GM12865 (cell line): ENCODE measurements at regions not wholly inside any gene's neighbourhood (a gene's known extent, or its start where the extent isn't known, plus 50 kb on each side); places are given as distances from the start of the nearest gene placed in this dataset.

Experiments
- DNase-seq: peaks from one replicate; pipeline ENCODE4 v3.0.0; 2010; ENCODE audit warnings: low read depth
- H3K4me3 ChIP-seq: 2 replicates; pipeline ENCODE4 v1.5.1; 2011; ENCODE audit warnings: mild to moderate bottlenecking, low read depth, low read length, control low read depth
- CTCF ChIP-seq: IDR thresholded peaks from 2 replicates; pipeline ENCODE4 v1.5.1; 2011; ENCODE audit warnings: low read length, control low read depth, low read depth, inconsistent platforms; ENCODE audit not compliant: insufficient read depth; ENCODE audit errors: missing control alignments

GRCh38 chr17:15076991-15077663, 188.0 kb downstream of the PMP22 start:
- no peak for DNase-seq
- H3K4me3 ChIP-seq, result no peak overlapping the region
- TF ChIP-seq CTCF, result no peak

GRCh38 chr17:15051933-15052332, 213.2 kb downstream of the PMP22 start:
- no peak for TF ChIP-seq CTCF
- no peak for DNase-seq
- H3K4me3 ChIP-seq, result no peak overlapping the region

DNA sequence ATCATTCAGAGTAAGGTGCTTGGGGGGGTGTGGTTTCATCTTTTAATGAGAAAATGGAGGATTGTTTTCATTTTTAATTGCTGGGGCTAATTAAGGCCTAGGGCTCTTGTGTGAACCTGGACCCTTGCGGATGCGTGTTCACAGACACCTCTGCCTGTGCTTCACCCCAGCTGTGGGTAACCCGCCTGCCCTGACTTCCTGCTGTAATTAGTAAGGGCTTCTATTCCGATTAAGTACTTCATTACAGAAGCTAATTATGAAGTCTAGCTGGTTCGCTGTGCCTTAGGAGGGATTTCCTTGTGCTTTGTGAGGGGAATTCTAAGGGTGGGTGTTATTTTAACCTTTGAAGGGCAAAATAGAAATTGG, 215.3 kb downstream of the PMP22 start:
- no peak for TF ChIP-seq CTCF
- H3K4me3 ChIP-seq, result no peak overlapping the region
- no peak for DNase-seq

GRCh38 chr17:15048933-15049794, 216.0 kb downstream of the PMP22 start:
- TF ChIP-seq CTCF, result no peak
- no peak for DNase-seq
- no peak overlapping the region for H3K4me3 ChIP-seq

DNA sequence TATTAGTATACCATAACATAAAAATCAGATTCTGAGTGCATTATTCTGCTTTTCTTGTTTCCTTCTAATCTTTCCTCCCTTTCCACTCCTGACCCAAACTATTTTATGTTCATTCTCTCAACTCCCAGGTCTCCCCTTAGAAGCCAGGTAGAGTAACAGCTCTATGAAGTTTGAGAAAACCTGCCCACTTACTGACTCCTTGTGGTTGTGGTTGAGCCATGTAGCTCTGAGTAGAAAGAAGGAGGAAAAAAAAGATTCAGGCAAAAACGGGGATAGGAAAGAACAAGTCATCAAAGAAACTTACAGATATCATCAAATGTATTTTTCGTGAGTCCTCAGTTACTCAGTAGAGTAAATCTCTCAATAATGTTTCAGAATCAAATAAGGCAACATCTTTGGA, 216.7 kb downstream of the PMP22 start:
- DNase-seq, result no peak

GRCh38 chr17:15042311-15042710, 222.8 kb downstream of the PMP22 start:
- no peak for TF ChIP-seq CTCF
- H3K4me3 ChIP-seq, result no peak overlapping the region
- no peak for DNase-seq

More for the DNA sequence above, 216.7 kb downstream of the PMP22 start:
- H3K4me3 ChIP-seq, result no peak overlapping the region
- no peak for TF ChIP-seq CTCF

DNA sequence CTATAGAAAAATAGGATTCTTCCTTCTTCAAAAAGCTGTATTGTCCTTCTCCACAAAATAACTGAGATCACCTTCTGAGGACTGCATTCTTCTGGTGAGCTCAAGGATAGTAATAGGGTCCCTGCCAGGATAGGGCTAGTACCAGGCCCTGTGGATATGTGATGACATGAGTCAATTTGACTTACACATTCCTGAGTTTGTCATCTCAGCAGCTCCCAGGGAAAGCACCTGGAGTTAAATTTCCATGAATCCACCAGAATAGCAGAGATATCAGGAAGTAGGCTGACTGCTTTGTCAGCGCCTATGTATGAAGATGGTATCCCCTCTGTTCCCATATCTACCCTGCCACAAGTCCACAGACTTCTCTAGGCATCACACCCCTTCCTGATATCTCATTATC, 225.8 kb downstream of the PMP22 start:
- H3K4me3 ChIP-seq, result no peak overlapping the region
- no peak for DNase-seq
- TF ChIP-seq CTCF, result no peak
